ENCODE measurements at regions not wholly inside any gene's neighbourhood (a gene's known extent, or its start where the extent isn't known, plus 50 kb on each side); places are given as distances from the start of the nearest gene placed in this dataset.

GRCh38 chr4:62407534-62407933 lies 1207.4 kb downstream of the ADGRL3 start:
- DNase-seq (no peak), ATAC-seq (no peak)
- no peak overlapping the region for H3K27ac ChIP-seq (ENCODE audit: low read length)
- WGBS: 69% methylated on average over 1 of the region's 1 CpG
- no peaks in the 10 kb centered on the region for H3K9me3 ChIP-seq (ENCODE audit: control insufficient read depth, low read length)
- H3K4me1 ChIP-seq (ENCODE audit: control insufficient read depth, insufficient read depth, low read length): no peaks in the 10 kb centered on the region
- intact Hi-C loops (cut with DNase I): no loop called here
- H3K27me3 ChIP-seq (ENCODE audit: control insufficient read depth, insufficient read depth): no peaks in the 10 kb centered on the region
- H3K4me3 ChIP-seq (ENCODE audit: low read length): no peak overlapping the region

GRCh38 chr4:62402088-62402806 lies 1202.1 kb downstream of the ADGRL3 start:
- Histone ChIP-seq H3K4me3 (ENCODE audit: low read length) (no peak overlapping the region), H3K9me3 (ENCODE audit: control insufficient read depth, low read length) (no peaks in the 10 kb centered on the region), H3K27ac (ENCODE audit: low read length) (no peak overlapping the region), H3K4me1 (ENCODE audit: control insufficient read depth, insufficient read depth, low read length) (no peaks in the 10 kb centered on the region), H3K27me3 (ENCODE audit: control insufficient read depth, insufficient read depth) (no peaks in the 10 kb centered on the region)
- DNase-seq: no peak
- ATAC-seq: no peak
- intact Hi-C loops (cut with DNase I): no loop called here

- ATAC-seq: peak; percentile 47 to 76
- no peaks in the 10 kb centered on the region for H3K27me3 ChIP-seq (ENCODE audit: control insufficient read depth, insufficient read depth)
These were observed 1199.1 kb downstream of the ADGRL3 start for GRCh38 chr4:62399242-62399641.

GRCh38 chr4:62398318-62398717 lies 1198.2 kb downstream of the ADGRL3 start:
- H3K27ac ChIP-seq (ENCODE audit: low read length): no peak overlapping the region
- H3K4me3 ChIP-seq (ENCODE audit: low read length): no peak overlapping the region
- intact Hi-C loops (cut with DNase I): no loop called here
- whole genome bisulfite sequencing: 79% methylated on average over 3 of the region's 3 CpGs
- H3K4me1 ChIP-seq (ENCODE audit: control insufficient read depth, insufficient read depth, low read length): no peaks in the 10 kb centered on the region
- ATAC-seq: no peak
- no peaks in the 10 kb centered on the region for H3K9me3 ChIP-seq (ENCODE audit: control insufficient read depth, low read length)
- no peaks in the 10 kb centered on the region for H3K27me3 ChIP-seq (ENCODE audit: control insufficient read depth, insufficient read depth)
- DNase-seq: no peak

More at GRCh38 chr4:62399242-62399641, 1199.1 kb downstream of the ADGRL3 start:
- no peak overlapping the region for H3K27ac ChIP-seq (ENCODE audit: low read length)
- DNase-seq: no peak
- no peaks in the 10 kb centered on the region for H3K4me1 ChIP-seq (ENCODE audit: control insufficient read depth, insufficient read depth, low read length)
- intact Hi-C loops (cut with DNase I): no loop called here
- WGBS: 6% methylated on average over 4 of the region's 4 CpGs
- H3K4me3 ChIP-seq (ENCODE audit: low read length): no peak overlapping the region
- no peaks in the 10 kb centered on the region for H3K9me3 ChIP-seq (ENCODE audit: control insufficient read depth, low read length)

- no peak overlapping the region for H3K27ac ChIP-seq (ENCODE audit: low read length)
- H3K9me3 ChIP-seq (ENCODE audit: control insufficient read depth, low read length): no peaks in the 10 kb centered on the region
- H3K4me1 ChIP-seq (ENCODE audit: control insufficient read depth, insufficient read depth, low read length): no peaks in the 10 kb centered on the region
- DNase-seq (no peak), ATAC-seq (no peak)
- H3K4me3 ChIP-seq (ENCODE audit: low read length): no peak overlapping the region
- H3K27me3 ChIP-seq (ENCODE audit: control insufficient read depth, insufficient read depth): no peaks in the 10 kb centered on the region
- intact Hi-C loops (cut with DNase I): no loop called here
- WGBS: 20% methylated on average over 1 of the region's 1 CpG
These were observed 1194.6 kb downstream of the ADGRL3 start for GRCh38 chr4:62394766-62395165.

GRCh38 chr4:62387808-62388207 lies 1187.7 kb downstream of the ADGRL3 start:
- no peak overlapping the region for H3K27ac ChIP-seq (ENCODE audit: low read length)
- intact Hi-C loops (cut with DNase I): no loop called here
- H3K4me3 ChIP-seq (ENCODE audit: low read length): no peak overlapping the region
- H3K4me1 ChIP-seq (ENCODE audit: control insufficient read depth, insufficient read depth, low read length): no peaks in the 10 kb centered on the region
- 77% methylated on average over 3 of the region's 3 CpGs for WGBS
- DNase-seq: no peak
- H3K27me3 ChIP-seq (ENCODE audit: control insufficient read depth, insufficient read depth): no peaks in the 10 kb centered on the region
- H3K9me3 ChIP-seq (ENCODE audit: control insufficient read depth, low read length): no peaks in the 10 kb centered on the region
- ATAC-seq: no peak

GRCh38 chr4:62377700-62378099 lies 1177.6 kb downstream of the ADGRL3 start:
- no peak overlapping the region for H3K27ac ChIP-seq (ENCODE audit: low read length)

GRCh38 chr4:62377245-62377644 lies 1177.1 kb downstream of the ADGRL3 start:
- H3K27ac ChIP-seq (ENCODE audit: low read length): no peak overlapping the region
- intact Hi-C loops (cut with DNase I): no loop called here
- H3K4me1 ChIP-seq (ENCODE audit: control insufficient read depth, insufficient read depth, low read length): no peaks in the 10 kb centered on the region
- DNase-seq: no peak
- H3K27me3 ChIP-seq (ENCODE audit: control insufficient read depth, insufficient read depth): no peaks in the 10 kb centered on the region
- no peaks in the 10 kb centered on the region for H3K9me3 ChIP-seq (ENCODE audit: control insufficient read depth, low read length)
- no peak overlapping the region for H3K4me3 ChIP-seq (ENCODE audit: low read length)
- no peak for ATAC-seq

More at GRCh38 chr4:62377700-62378099, 1177.6 kb downstream of the ADGRL3 start:
- intact Hi-C loops (cut with DNase I): no loop called here
- H3K27me3 ChIP-seq (ENCODE audit: control insufficient read depth, insufficient read depth): no peaks in the 10 kb centered on the region
- no peak for ATAC-seq
- no peak overlapping the region for H3K4me3 ChIP-seq (ENCODE audit: low read length)
- no peaks in the 10 kb centered on the region for H3K4me1 ChIP-seq (ENCODE audit: control insufficient read depth, insufficient read depth, low read length)
- DNase-seq: no peak
- H3K9me3 ChIP-seq (ENCODE audit: control insufficient read depth, low read length): no peaks in the 10 kb centered on the region

- intact Hi-C loops (cut with DNase I): no loop called here
- Histone ChIP-seq H3K9me3 (ENCODE audit: control insufficient read depth, low read length) (no peaks in the 10 kb centered on the region), H3K4me1 (ENCODE audit: control insufficient read depth, insufficient read depth, low read length) (no peaks in the 10 kb centered on the region), H3K4me3 (ENCODE audit: low read length) (no peak overlapping the region), H3K27me3 (ENCODE audit: control insufficient read depth, insufficient read depth) (no peaks in the 10 kb centered on the region), H3K27ac (ENCODE audit: low read length) (no peak overlapping the region)
- DNase-seq (no peak), ATAC-seq (no peak)
These were observed 1166.8 kb downstream of the ADGRL3 start for GRCh38 chr4:62366939-62367338.

GRCh38 chr4:62360156-62360545 lies 1160.0 kb downstream of the ADGRL3 start:
- no peak overlapping the region for H3K27ac ChIP-seq (ENCODE audit: low read length)
- ATAC-seq (no peak), DNase-seq (no peak)
- no peaks in the 10 kb centered on the region for H3K4me1 ChIP-seq (ENCODE audit: control insufficient read depth, insufficient read depth, low read length)
- no peaks in the 10 kb centered on the region for H3K9me3 ChIP-seq (ENCODE audit: control insufficient read depth, low read length)
- no peaks in the 10 kb centered on the region for H3K27me3 ChIP-seq (ENCODE audit: control insufficient read depth, insufficient read depth)
- no peak overlapping the region for H3K4me3 ChIP-seq (ENCODE audit: low read length)
- 88% methylated on average over 1 of the region's 1 CpG for WGBS
- intact Hi-C loops (cut with DNase I): no loop called here

GRCh38 chr4:62359441-62360155 lies 1159.5 kb downstream of the ADGRL3 start:
- Histone ChIP-seq H3K4me1 (ENCODE audit: control insufficient read depth, insufficient read depth, low read length) (no peaks in the 10 kb centered on the region), H3K4me3 (ENCODE audit: low read length) (no peak overlapping the region), H3K27ac (ENCODE audit: low read length) (no peak overlapping the region), H3K9me3 (ENCODE audit: control insufficient read depth, low read length) (no peaks in the 10 kb centered on the region), H3K27me3 (ENCODE audit: control insufficient read depth, insufficient read depth) (no peaks in the 10 kb centered on the region)
- intact Hi-C loops (cut with DNase I): no loop called here
- ATAC-seq (no peak), DNase-seq (no peak)
- WGBS: 48% methylated on average over 2 of the region's 2 CpGs

Data from right cardiac atrium (tissue), 5 donors.